Sigmoid colon (tissue), 3 donors: ENCODE measurements at regions not wholly inside any gene's neighbourhood (a gene's known extent, or its start where the extent isn't known, plus 50 kb on each side); places are given as distances from the start of the nearest gene placed in this dataset.

Experiments
- CTCF ChIP-seq, 4 experiments: fragments of 450-650 bp in 3 of 4; fragments of 200-600 bp in 1 of 4; IDR thresholded peaks; one replicate each; pipeline ENCODE4 v1.5.1; 2016 to 2019; ENCODE audit warnings: antibody characterized with exemption in 4 of 4, mild to moderate bottlenecking in 3 of 4, moderate library complexity in 2 of 4
- POLR2A ChIP-seq, 2 donors: fragments of 450-650 bp; IDR thresholded peaks; one replicate each; pipeline ENCODE4 v1.6.1; 2016; ENCODE audit warnings: antibody characterized with exemption in 2 of 2, mild to moderate bottlenecking in 2 of 2, moderate library complexity in 2 of 2

- TF ChIP-seq POLR2A (IDR thresholded peaks at IDR 0.05) (no peak), CTCF (IDR thresholded peaks at IDR 0.05) (no peak)
Measured at GRCh38 chr6:16063580-16063979, 65.3 kb upstream of the MYLIP start.
